ENCODE measurements at regions not wholly inside any gene's neighbourhood (a gene's known extent, or its start where the extent isn't known, plus 50 kb on each side); places are given as distances from the start of the nearest gene placed in this dataset.

DNA sequence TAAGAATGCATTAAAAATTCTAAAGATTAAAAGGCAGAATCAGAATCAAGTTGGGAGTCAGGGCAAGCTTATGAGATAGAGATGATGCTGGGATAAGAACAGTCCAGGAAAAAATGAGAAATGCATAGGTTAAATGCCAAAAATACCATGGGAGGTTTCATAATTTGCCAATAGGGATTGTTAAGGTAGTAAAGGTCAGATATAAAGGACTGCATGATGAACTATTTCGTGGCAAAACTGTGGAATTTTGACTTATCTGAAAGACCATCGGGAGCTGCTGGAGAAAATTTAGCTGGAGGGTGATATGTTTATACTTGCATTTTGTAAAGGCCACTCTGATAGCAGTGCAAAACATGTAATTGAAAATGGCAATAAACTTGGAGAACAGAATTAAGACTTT is 1872.8 kb upstream of the ACO1 start:
- no peak for TF ChIP-seq POLR2A (IDR thresholded peaks at IDR 0.05)
- TF ChIP-seq, protein P1, sequence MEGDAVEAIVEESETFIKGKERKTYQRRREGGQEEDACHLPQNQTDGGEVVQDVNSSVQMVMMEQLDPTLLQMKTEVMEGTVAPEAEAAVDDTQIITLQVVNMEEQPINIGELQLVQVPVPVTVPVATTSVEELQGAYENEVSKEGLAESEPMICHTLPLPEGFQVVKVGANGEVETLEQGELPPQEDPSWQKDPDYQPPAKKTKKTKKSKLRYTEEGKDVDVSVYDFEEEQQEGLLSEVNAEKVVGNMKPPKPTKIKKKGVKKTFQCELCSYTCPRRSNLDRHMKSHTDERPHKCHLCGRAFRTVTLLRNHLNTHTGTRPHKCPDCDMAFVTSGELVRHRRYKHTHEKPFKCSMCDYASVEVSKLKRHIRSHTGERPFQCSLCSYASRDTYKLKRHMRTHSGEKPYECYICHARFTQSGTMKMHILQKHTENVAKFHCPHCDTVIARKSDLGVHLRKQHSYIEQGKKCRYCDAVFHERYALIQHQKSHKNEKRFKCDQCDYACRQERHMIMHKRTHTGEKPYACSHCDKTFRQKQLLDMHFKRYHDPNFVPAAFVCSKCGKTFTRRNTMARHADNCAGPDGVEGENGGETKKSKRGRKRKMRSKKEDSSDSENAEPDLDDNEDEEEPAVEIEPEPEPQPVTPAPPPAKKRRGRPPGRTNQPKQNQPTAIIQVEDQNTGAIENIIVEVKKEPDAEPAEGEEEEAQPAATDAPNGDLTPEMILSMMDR (IDR thresholded peaks at IDR 0.05), result no peak

Data from prostate gland (tissue), 2 donors.